ENCODE measurements at regions not wholly inside any gene's neighbourhood (a gene's known extent, or its start where the extent isn't known, plus 50 kb on each side); places are given as distances from the start of the nearest gene placed in this dataset. TPM values are rescaled to one million over a fixed set of nuclear protein-coding genes. Genes with fewer than 3 reads are reported as not detected.

- DNase-seq (ENCODE audit: low read depth in 1 of 2, low spot score in 1 of 2), result no peak
- H3K4me3 ChIP-seq (replicated peaks; ENCODE audit: insufficient read depth, low read length), result no peak overlapping the region
- peaks cover 3% of the 10 kb centered on the region for H3K27me3 ChIP-seq (ENCODE audit: insufficient read depth, poor library complexity, severe bottlenecking)
- no peak for TF ChIP-seq CTCF (IDR thresholded peaks at IDR 0.05; ENCODE audit: insufficient read depth, low read length)
- TF ChIP-seq SPI1 (IDR thresholded peaks at IDR 0.05; ENCODE audit: borderline replicate concordance, low read depth), result no peak
- no peak for TF ChIP-seq POLR2AphosphoS5 (IDR thresholded peaks at IDR 0.05; ENCODE audit: low read depth)
- TF ChIP-seq REST (IDR thresholded peaks at IDR 0.05; ENCODE audit: insufficient replicate concordance, low read depth), result no peak
- TF ChIP-seq GABPA (IDR thresholded peaks at IDR 0.05; ENCODE audit: low read depth), result no peak
- no peak overlapping the region for H3K27ac ChIP-seq (replicated peaks)
Observed at GRCh38 chr11:43614214-43614613, 66.3 kb upstream of the HSD17B12 start.

GRCh38 chr11:43619863-43620505 lies 60.6 kb upstream of the HSD17B12 start:
- TF ChIP-seq GABPA (IDR thresholded peaks at IDR 0.05; ENCODE audit: low read depth), result no peak
- Histone ChIP-seq H3K27me3 (ENCODE audit: insufficient read depth, poor library complexity, severe bottlenecking) (no peaks in the 10 kb centered on the region), H3K4me3 (replicated peaks; ENCODE audit: insufficient read depth, low read length) (no peak overlapping the region), H3K27ac (replicated peaks) (no peak overlapping the region)
- no peak for DNase-seq (ENCODE audit: low read depth in 1 of 2, low spot score in 1 of 2)

- H3K27ac ChIP-seq (replicated peaks), result no peak overlapping the region
- TF ChIP-seq CTCF (IDR thresholded peaks at IDR 0.05; ENCODE audit: insufficient read depth, low read length) (no peak), REST (IDR thresholded peaks at IDR 0.05; ENCODE audit: insufficient replicate concordance, low read depth) (no peak), POLR2AphosphoS5 (IDR thresholded peaks at IDR 0.05; ENCODE audit: low read depth) (no peak), GABPA (IDR thresholded peaks at IDR 0.05; ENCODE audit: low read depth) (no peak), SPI1 (IDR thresholded peaks at IDR 0.05; ENCODE audit: borderline replicate concordance, low read depth) (no peak)
- DNase-seq (ENCODE audit: low read depth in 1 of 2, low spot score in 1 of 2), result no peak
- H3K27me3 ChIP-seq (ENCODE audit: insufficient read depth, poor library complexity, severe bottlenecking), result peaks cover 7% of the 10 kb centered on the region
- H3K4me3 ChIP-seq (replicated peaks; ENCODE audit: insufficient read depth, low read length), result no peak overlapping the region
Observed at GRCh38 chr11:43626798-43627197, 53.7 kb upstream of the HSD17B12 start.

Small RNA genes in the stretch of these regions (microRNA-seq; reads per million reads assigned to microRNA genes)
- gene MIR129-2 (2.7 reads per million), gene MIR670 (not detected)
